OCI-LY1 (cell line): ENCODE measurements at regions not wholly inside any gene's neighbourhood (a gene's known extent, or its start where the extent isn't known, plus 50 kb on each side); places are given as distances from the start of the nearest gene placed in this dataset.

Experiments used
- H2AFZ ChIP-seq: fragments of 200-600 bp; sonication (generic), shearing (Covaris generic); 2 replicates; pipeline ENCODE4 v1.6.0; 2014; ENCODE audit warnings: antibody characterized with exemption, mild to moderate bottlenecking, low read length
- H3F3A ChIP-seq: fragments of 200-600 bp; sonication (generic), shearing (Covaris generic); 2 replicates; pipeline ENCODE4 v1.6.0; 2014; ENCODE audit warnings: mild to moderate bottlenecking, antibody characterized with exemption, low read length, moderate library complexity; ENCODE audit not compliant: insufficient read depth
- H3K27ac ChIP-seq: fragments of 200-600 bp; sonication (generic); 2 replicates; pipeline ENCODE4 v1.5.1; 2014; ENCODE audit warnings: low read length, mixed run types, mild to moderate bottlenecking, low read depth; ENCODE audit not compliant: poor library complexity, severe bottlenecking
- H3K27me3 ChIP-seq: fragments of 200-600 bp; sonication (generic); 2 replicates; pipeline ENCODE4 v1.6.0; 2014; ENCODE audit warnings: antibody characterized with exemption, mild to moderate bottlenecking, low read length, moderate library complexity; ENCODE audit not compliant: insufficient read depth
- H3K36me3 ChIP-seq: fragments of 200-600 bp; sonication (generic); 2 replicates; pipeline ENCODE4 v1.6.1; 2014; ENCODE audit warnings: mild to moderate bottlenecking, antibody characterized with exemption, low read length, moderate library complexity, mixed read lengths; ENCODE audit not compliant: insufficient read depth
- H3K4me1 ChIP-seq: fragments of 200-600 bp; sonication (generic); 2 replicates; pipeline ENCODE4 v1.5.1; 2014; ENCODE audit warnings: mild to moderate bottlenecking, low read length, moderate library complexity; ENCODE audit not compliant: insufficient read depth, severe bottlenecking
- H3K4me2 ChIP-seq: fragments of 200-600 bp; sonication (generic), shearing (Covaris generic); 2 replicates; pipeline ENCODE4 v1.6.1; 2014; ENCODE audit warnings: low read length
- H3K4me3 ChIP-seq: fragments of 200-600 bp; sonication (generic); 2 replicates; pipeline ENCODE4 v1.5.1; 2014; ENCODE audit warnings: low read length, low read depth, mild to moderate bottlenecking, mixed read lengths; ENCODE audit not compliant: poor library complexity, severe bottlenecking
- H3K79me2 ChIP-seq: fragments of 200-600 bp; shearing (Covaris generic); 2 replicates; pipeline ENCODE4 v1.6.1; 2016; ENCODE audit warnings: mixed run types, low read length, mixed read lengths; ENCODE audit not compliant: insufficient read depth
- H3K9ac ChIP-seq: fragments of 200-600 bp; sonication (generic), shearing (Covaris generic); 2 replicates; pipeline ENCODE4 v1.6.1; 2014; ENCODE audit warnings: mild to moderate bottlenecking, low read length, mixed read lengths
- H3K9me2 ChIP-seq: fragments of 200-600 bp; sonication (generic), shearing (Covaris generic); 2 replicates; pipeline ENCODE4 v1.6.1; 2014; ENCODE audit warnings: low read depth, mild to moderate bottlenecking, low read length, mixed read lengths
- H3K9me3 ChIP-seq: fragments of 200-600 bp; shearing (Covaris generic); 2 replicates; pipeline ENCODE4 v1.6.1; 2014; ENCODE audit warnings: low read length, mixed read lengths
- H4K20me1 ChIP-seq: fragments of 200-600 bp; sonication (generic), shearing (Covaris generic); 2 replicates; pipeline ENCODE4 v1.6.0; 2016; ENCODE audit warnings: mild to moderate bottlenecking, low read length; ENCODE audit not compliant: insufficient read depth
- EZH2 ChIP-seq: fragments of 200-600 bp; sonication (generic), shearing (Covaris generic); IDR thresholded peaks from 2 replicates; pipeline ENCODE4 v1.8.0; 2017; ENCODE audit warnings: borderline replicate concordance, mixed run types, mild to moderate bottlenecking, antibody characterized with exemption, low read length, moderate library complexity, mixed read lengths
- TF ChIP-seq, protein P1 (sequence below): fragments of 200-600 bp; sonication (generic), shearing (Covaris generic); IDR thresholded peaks from 2 replicates; pipeline ENCODE4 v1.5.1; 2017; ENCODE audit warnings: mild to moderate bottlenecking, antibody characterized with exemption, low read length, moderate library complexity, mixed read lengths

DNA sequence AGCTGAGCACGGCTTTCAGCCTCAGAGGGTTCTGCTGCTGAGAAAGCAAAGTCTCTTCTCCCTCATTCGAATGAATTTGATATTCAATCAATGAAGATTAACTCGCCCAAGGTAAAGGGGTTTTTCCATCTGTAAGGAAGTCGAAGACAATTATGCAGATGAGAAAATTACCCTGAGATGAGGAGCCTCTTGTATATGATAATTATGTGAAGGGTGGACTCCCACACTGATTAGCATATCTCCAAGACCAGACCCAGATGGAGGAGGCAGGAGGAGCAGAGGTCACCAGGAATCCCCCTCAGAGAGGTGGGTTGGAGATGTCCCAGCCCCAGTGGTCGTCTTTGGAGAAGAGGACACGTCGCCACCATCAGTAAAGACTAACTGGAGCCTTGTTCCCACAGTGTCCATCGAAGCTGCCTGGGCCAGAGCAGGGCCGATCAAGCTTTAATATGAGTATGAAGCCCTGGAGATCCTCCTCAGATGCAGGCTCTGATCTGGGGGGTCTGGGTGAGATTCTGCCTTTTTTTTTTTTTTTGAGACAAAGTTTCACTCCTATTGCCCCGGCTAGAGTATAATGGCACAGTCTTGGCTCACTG lies 61.5 kb upstream of the LHX1 start:
- Histone ChIP-seq H2AFZ (no peak overlapping the region), H3K4me1 (no peaks in the 10 kb centered on the region), H3K27me3 (peaks cover 11% of the 10 kb centered on the region), H3K9ac (no peak overlapping the region), H4K20me1 (no peaks in the 10 kb centered on the region), H3F3A (no peaks in the 10 kb centered on the region), H3K4me2 (no peak overlapping the region), H3K9me3 (no peaks in the 10 kb centered on the region), H3K9me2 (no peaks in the 10 kb centered on the region), H3K4me3 (no peak overlapping the region), H3K36me3 (no peaks in the 10 kb centered on the region), H3K27ac (no peak overlapping the region), H3K79me2 (no peaks in the 10 kb centered on the region)
- TF ChIP-seq, protein P1, sequence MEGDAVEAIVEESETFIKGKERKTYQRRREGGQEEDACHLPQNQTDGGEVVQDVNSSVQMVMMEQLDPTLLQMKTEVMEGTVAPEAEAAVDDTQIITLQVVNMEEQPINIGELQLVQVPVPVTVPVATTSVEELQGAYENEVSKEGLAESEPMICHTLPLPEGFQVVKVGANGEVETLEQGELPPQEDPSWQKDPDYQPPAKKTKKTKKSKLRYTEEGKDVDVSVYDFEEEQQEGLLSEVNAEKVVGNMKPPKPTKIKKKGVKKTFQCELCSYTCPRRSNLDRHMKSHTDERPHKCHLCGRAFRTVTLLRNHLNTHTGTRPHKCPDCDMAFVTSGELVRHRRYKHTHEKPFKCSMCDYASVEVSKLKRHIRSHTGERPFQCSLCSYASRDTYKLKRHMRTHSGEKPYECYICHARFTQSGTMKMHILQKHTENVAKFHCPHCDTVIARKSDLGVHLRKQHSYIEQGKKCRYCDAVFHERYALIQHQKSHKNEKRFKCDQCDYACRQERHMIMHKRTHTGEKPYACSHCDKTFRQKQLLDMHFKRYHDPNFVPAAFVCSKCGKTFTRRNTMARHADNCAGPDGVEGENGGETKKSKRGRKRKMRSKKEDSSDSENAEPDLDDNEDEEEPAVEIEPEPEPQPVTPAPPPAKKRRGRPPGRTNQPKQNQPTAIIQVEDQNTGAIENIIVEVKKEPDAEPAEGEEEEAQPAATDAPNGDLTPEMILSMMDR, result no peak
- TF ChIP-seq EZH2, result no peak

DNA sequence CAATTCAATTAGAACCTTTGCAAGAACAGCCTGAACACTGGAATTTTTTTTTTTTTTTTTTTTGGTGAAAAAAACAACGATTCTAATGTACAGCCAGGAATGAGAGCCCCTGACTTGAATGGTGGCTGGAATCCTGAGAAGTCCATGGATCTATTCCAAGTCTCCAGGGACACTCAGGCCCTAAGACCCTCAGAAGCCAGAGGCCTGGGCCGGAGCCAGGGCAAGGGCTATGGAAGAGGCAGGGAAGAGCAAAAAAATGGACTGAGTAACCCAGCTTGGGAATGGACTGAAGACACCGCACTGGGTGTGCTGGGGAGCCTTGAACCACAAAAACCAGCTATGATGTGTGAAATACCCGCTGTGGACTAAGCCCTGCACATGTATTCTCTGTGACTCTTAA lies 60.3 kb upstream of the LHX1 start:
- Histone ChIP-seq H3K4me2 (no peak overlapping the region), H3K79me2 (no peaks in the 10 kb centered on the region), H3K4me1 (no peaks in the 10 kb centered on the region)

DNA sequence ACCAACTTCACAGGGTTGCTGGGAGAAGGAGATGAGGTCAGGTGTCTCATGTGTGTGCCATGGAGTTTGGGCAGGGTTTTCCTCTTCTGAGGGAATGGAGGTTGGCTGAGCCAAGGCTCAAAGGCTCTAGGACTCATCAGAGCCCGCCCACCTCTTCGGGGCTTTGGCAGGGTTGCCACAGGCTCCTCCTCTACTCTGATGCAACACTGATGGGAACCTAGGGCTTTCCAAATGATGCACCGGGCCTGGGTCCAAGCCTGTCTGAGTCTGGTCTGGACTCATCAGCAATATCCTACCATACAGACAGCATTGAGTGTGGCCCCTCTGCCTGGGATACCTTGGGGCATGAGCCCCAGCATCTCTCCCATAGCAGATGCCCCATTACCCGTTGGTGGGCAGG lies 59.5 kb upstream of the LHX1 start:
- TF ChIP-seq, protein P1, result no peak
- TF ChIP-seq EZH2, result no peak
- Histone ChIP-seq H3K4me3 (no peak overlapping the region), H4K20me1 (no peaks in the 10 kb centered on the region), H3K9ac (no peak overlapping the region), H3K4me1 (no peaks in the 10 kb centered on the region), H3K27ac (no peak overlapping the region), H3K36me3 (no peaks in the 10 kb centered on the region; the same call in 1 of the 2 replicates), H3K79me2 (no peaks in the 10 kb centered on the region), H3K9me2 (no peaks in the 10 kb centered on the region), H3K27me3 (peaks cover 18% of the 10 kb centered on the region), H2AFZ (no peak overlapping the region), H3F3A (no peaks in the 10 kb centered on the region), H3K4me2 (no peak overlapping the region), H3K9me3 (no peaks in the 10 kb centered on the region)

More for the DNA sequence above, 60.3 kb upstream of the LHX1 start:
- H3K9me2 ChIP-seq, result no peaks in the 10 kb centered on the region
- no peaks in the 10 kb centered on the region for H3K9me3 ChIP-seq
- H3F3A ChIP-seq, result no peaks in the 10 kb centered on the region
- H3K27ac ChIP-seq, result no peak overlapping the region
- no peak for TF ChIP-seq EZH2
- TF ChIP-seq, protein P1, result no peak
- H4K20me1 ChIP-seq, result no peaks in the 10 kb centered on the region
- peaks cover 18% of the 10 kb centered on the region for H3K27me3 ChIP-seq
- H3K9ac ChIP-seq, result no peak overlapping the region
- no peak overlapping the region for H3K4me3 ChIP-seq
- H3K36me3 ChIP-seq, result no peaks in the 10 kb centered on the region; the same call in 1 of the 2 replicates
- no peak overlapping the region for H2AFZ ChIP-seq
